HCT116 (cell line): ENCODE measurements at regions not wholly inside any gene's neighbourhood (a gene's known extent, or its start where the extent isn't known, plus 50 kb on each side); places are given as distances from the start of the nearest gene placed in this dataset.

Experiments
- ATAC-seq: fragments of 200-7000 bp; cut with Tn5 transposase; 2 replicates; pipeline ENCODE4 v1.9.1; 2020; ENCODE audit warnings: mild to moderate bottlenecking, moderate library complexity
- BruUV-seq: library from RNA; stranded (reverse); fragments of 400-500 nt; replicated peaks from 2 replicates; lab custom pipeline; 2021; lab: Mats Ljungman, UMichigan
- CTCF ChIA-PET: fragments of 300-600 bp; sonication (Branson Sonifier 250); formaldehyde crosslinking; loops from one replicate; lab custom pipeline; 2021; ENCODE audit warnings: antibody characterized with exemption; lab: Charles Lee
- POLR2A ChIA-PET: fragments of 300-600, 350-600 bp; sonication (Branson Sonifier 250); formaldehyde crosslinking; loops from one replicate; lab custom pipeline; 2021; ENCODE audit warnings: antibody characterized with exemption; lab: Charles Lee
- RAD21 ChIA-PET, 2 experiments: fragments of 300-600 bp; sonication (Branson Sonifier 250); formaldehyde crosslinking; loops; one replicate each; lab custom pipeline; 2023; ENCODE audit warnings: low total read pairs in 2 of 2; ENCODE audit not compliant: uncharacterized antibody in 2 of 2, unreplicated experiment in 2 of 2, low non-redundant PET in 1 of 2; lab: Charles Lee
- DNase-seq: peaks from one replicate; pipeline ENCODE4 v3.0.0-alpha.2; 2010; ENCODE audit warnings: low read depth, low spot score
- H2AFZ ChIP-seq: fragments of 200-600 bp; shearing (Covaris generic), sonication (generic); 2 replicates; pipeline ENCODE4 v1.6.1; 2017; ENCODE audit warnings: low read depth, mixed run types, mixed read lengths, antibody characterized with exemption, low read length; ENCODE audit not compliant: poor library complexity, severe bottlenecking
- H3K27ac ChIP-seq: 2 replicates; pipeline ENCODE4 v1.5.1; 2012; ENCODE audit warnings: low read depth, low read length
- H3K27me3 ChIP-seq: fragments of 200-600 bp; sonication (generic); 2 replicates; pipeline ENCODE4 v1.6.1; 2016; ENCODE audit warnings: mixed run types, low read length, mixed read lengths; ENCODE audit not compliant: insufficient read depth
- H3K36me3 ChIP-seq, 2 experiments: fragments of 200-500 bp in 1 of 2; fragments of 200-600 bp in 1 of 2; sonication (Bioruptor generic) in 1 of 2; sonication (generic) in 1 of 2; 2 replicates each; pipeline versions ENCODE4 v1.5.1 to v1.6.1; 2014 to 2016; ENCODE audit warnings: low read length in 2 of 2, inconsistent platforms in 1 of 2, mixed read lengths in 1 of 2, mixed run types in 1 of 2; ENCODE audit not compliant: insufficient read depth in 2 of 2, control insufficient read depth in 1 of 2
- H3K4me1 ChIP-seq, 2 experiments: fragments of 200-600 bp in 1 of 2; sonication (generic) in 1 of 2; 2 replicates each; pipeline versions ENCODE4 v1.5.1 to v1.6.1; 2012 to 2017; ENCODE audit warnings: low read length in 2 of 2, inconsistent platforms in 1 of 2, mild to moderate bottlenecking in 1 of 2, mixed read lengths in 1 of 2, mixed run types in 1 of 2, moderate library complexity in 1 of 2; ENCODE audit not compliant: insufficient read depth in 2 of 2, control insufficient read depth in 1 of 2
- H3K4me2 ChIP-seq: fragments of 200-600 bp; sonication (generic); 2 replicates; pipeline ENCODE4 v1.6.1; 2017; ENCODE audit warnings: mixed run types, low read length, mixed read lengths
- H3K4me3 ChIP-seq, 2 experiments: fragments of 200-600 bp in 1 of 2; sonication (generic) in 1 of 2; replicated peaks in 1 of 2; 2 replicates each; pipeline ENCODE4 v1.5.1; 2011 to 2016; ENCODE audit warnings: low read length in 2 of 2, control low read depth in 1 of 2, low read depth in 1 of 2, mild to moderate bottlenecking in 1 of 2, mixed read lengths in 1 of 2, mixed run types in 1 of 2
- H3K79me2 ChIP-seq: fragments of 200-600 bp; sonication (generic); 2 replicates; pipeline ENCODE4 v1.6.1; 2017; ENCODE audit warnings: mild to moderate bottlenecking, mixed run types, low read length, moderate library complexity, mixed read lengths; ENCODE audit not compliant: insufficient read depth
- H3K9ac ChIP-seq: fragments of 200-600 bp; sonication (generic); 2 replicates; pipeline ENCODE4 v1.6.1; 2016; ENCODE audit warnings: low read length, mixed read lengths
- H3K9me2 ChIP-seq: fragments of 200-600 bp; sonication (generic), shearing (Covaris generic); 2 replicates; pipeline ENCODE4 v1.6.1; 2017; ENCODE audit warnings: mixed run types, mild to moderate bottlenecking, moderate library complexity; ENCODE audit not compliant: insufficient read depth
- H3K9me3 ChIP-seq, 2 experiments: fragments of 200-500 bp in 1 of 2; fragments of 200-600 bp in 1 of 2; sonication (Bioruptor generic) in 1 of 2; sonication (generic) in 1 of 2; 2 replicates each; pipeline ENCODE4 v1.6.1; 2014 to 2017; ENCODE audit warnings: low read length in 2 of 2, mixed read lengths in 2 of 2, inconsistent platforms in 1 of 2, low read depth in 1 of 2, mild to moderate bottlenecking in 1 of 2, mixed run types in 1 of 2, moderate library complexity in 1 of 2; ENCODE audit not compliant: control insufficient read depth in 1 of 2, insufficient read depth in 1 of 2
- H4K20me1 ChIP-seq: fragments of 200-600 bp; sonication (generic), shearing (Covaris generic); 2 replicates; pipeline ENCODE4 v1.6.1; 2017; ENCODE audit warnings: mixed run types, mild to moderate bottlenecking, moderate library complexity; ENCODE audit not compliant: insufficient read depth
- EZH2phosphoT487 ChIP-seq: fragments of 200-600 bp; IDR thresholded peaks from 2 replicates; pipeline ENCODE4 v1.6.1; 2018; ENCODE audit warnings: antibody characterized with exemption, borderline replicate concordance
- JUND ChIP-seq: IDR thresholded peaks from 2 replicates; pipeline ENCODE4 v1.6.1; 2012
- MAX ChIP-seq: IDR thresholded peaks from 2 replicates; pipeline ENCODE4 v1.6.1; 2012
- POLR2AphosphoS5 ChIP-seq: IDR thresholded peaks from 2 replicates; pipeline ENCODE4 v1.6.1; 2011; ENCODE audit warnings: mild to moderate bottlenecking, low read depth, low read length, moderate library complexity
- REST ChIP-seq: IDR thresholded peaks from 2 replicates; pipeline ENCODE4 v1.6.1; 2012; ENCODE audit warnings: low read depth
- YY1 ChIP-seq: IDR thresholded peaks from 2 replicates; pipeline ENCODE4 v1.6.1; 2011; ENCODE audit warnings: low read length, low read depth, moderate library complexity, mild to moderate bottlenecking; ENCODE audit not compliant: insufficient replicate concordance; ENCODE audit errors: extremely low read depth
- ZNF274 ChIP-seq: fragments of 200-500 bp; sonication (Bioruptor generic); IDR thresholded peaks from 2 replicates; pipeline ENCODE4 v1.6.1; 2014; ENCODE audit warnings: mild to moderate bottlenecking, low read depth, low read length, inconsistent platforms
- intact Hi-C: fragments of 100-400 bp; cut with micrococcal nuclease; formaldehyde crosslinking; loops from 2 replicates; pipeline ENCODE4 v1.10.0; 2022

GRCh38 chr9:78986446-78986845, 585.3 kb upstream of the TLE4 start:
- Histone ChIP-seq H2AFZ (no peak overlapping the region), H3K4me1 (peaks cover 6 to 20% of the 10 kb centered on the region in 2 experiments; a peak in 3 of 4 replicates), H3K9me3 (no peaks in the 10 kb centered on the region), H3K4me3 (no peak overlapping the region), H3K4me2 (no peak overlapping the region), H3K27me3 (no peaks in the 10 kb centered on the region), H3K9me2 (no peaks in the 10 kb centered on the region), H3K79me2 (no peaks in the 10 kb centered on the region), H3K36me3 (no peaks in the 10 kb centered on the region), H3K9ac (no peak overlapping the region), H4K20me1 (no peaks in the 10 kb centered on the region), H3K27ac (no peak overlapping the region)
- intact Hi-C loops, result no loop called here
- ChIA-PET CTCF (no interaction called here), RAD21 (no interaction called here), POLR2A (no interaction called here)
- DNase-seq (no peak), ATAC-seq (no peak)
- BruUV-seq, result no TSS peak
- TF ChIP-seq YY1, result no peak
- no peak for TF ChIP-seq JUND
- TF ChIP-seq EZH2phosphoT487, result no peak
- no peak for TF ChIP-seq POLR2AphosphoS5
- no peak for TF ChIP-seq ZNF274
- TF ChIP-seq REST, result no peak
- no peak for TF ChIP-seq MAX
